ENCODE measurements at regions not wholly inside any gene's neighbourhood (a gene's known extent, or its start where the extent isn't known, plus 50 kb on each side); places are given as distances from the start of the nearest gene placed in this dataset.

DNA sequence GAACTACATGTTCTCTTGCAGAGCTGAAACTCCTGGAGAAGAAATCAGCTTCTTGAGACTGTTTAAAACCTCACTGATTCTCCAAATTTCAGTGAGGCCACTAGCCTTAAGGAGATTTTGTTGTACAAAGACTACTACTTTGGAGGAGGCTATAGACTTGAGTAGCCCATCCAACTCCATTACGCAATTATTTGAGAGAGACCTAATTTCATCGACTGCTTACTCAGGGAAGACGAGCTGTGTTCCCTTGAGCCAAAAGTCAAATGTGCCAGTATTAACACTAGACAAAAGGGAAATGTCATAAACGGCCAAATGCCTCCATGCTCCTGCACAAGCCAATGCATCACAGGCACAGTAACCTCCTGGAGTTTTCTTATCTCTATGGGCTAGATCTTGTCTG is 182.8 kb upstream of the SESN3 start:
- TF ChIP-seq, protein P1, sequence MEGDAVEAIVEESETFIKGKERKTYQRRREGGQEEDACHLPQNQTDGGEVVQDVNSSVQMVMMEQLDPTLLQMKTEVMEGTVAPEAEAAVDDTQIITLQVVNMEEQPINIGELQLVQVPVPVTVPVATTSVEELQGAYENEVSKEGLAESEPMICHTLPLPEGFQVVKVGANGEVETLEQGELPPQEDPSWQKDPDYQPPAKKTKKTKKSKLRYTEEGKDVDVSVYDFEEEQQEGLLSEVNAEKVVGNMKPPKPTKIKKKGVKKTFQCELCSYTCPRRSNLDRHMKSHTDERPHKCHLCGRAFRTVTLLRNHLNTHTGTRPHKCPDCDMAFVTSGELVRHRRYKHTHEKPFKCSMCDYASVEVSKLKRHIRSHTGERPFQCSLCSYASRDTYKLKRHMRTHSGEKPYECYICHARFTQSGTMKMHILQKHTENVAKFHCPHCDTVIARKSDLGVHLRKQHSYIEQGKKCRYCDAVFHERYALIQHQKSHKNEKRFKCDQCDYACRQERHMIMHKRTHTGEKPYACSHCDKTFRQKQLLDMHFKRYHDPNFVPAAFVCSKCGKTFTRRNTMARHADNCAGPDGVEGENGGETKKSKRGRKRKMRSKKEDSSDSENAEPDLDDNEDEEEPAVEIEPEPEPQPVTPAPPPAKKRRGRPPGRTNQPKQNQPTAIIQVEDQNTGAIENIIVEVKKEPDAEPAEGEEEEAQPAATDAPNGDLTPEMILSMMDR (IDR thresholded peaks at IDR 0.05; ENCODE audit: borderline replicate concordance, extremely low read depth, low read length, poor library complexity, severe bottlenecking): no peak
- TF ChIP-seq EZH2 (IDR thresholded peaks at IDR 0.05; ENCODE audit: borderline replicate concordance, low read depth, low read length, severe bottlenecking): no peak

Measured in DND-41 (cell line).